GM23338 (cell line): ENCODE measurements at regions not wholly inside any gene's neighbourhood (a gene's known extent, or its start where the extent isn't known, plus 50 kb on each side); places are given as distances from the start of the nearest gene placed in this dataset.

Source experiments
- ATAC-seq: fragments of 200-7000 bp; cut with Tn5 transposase; 3 replicates; pipeline ENCODE4 v1.9.1; 2020
- DNase-seq: peaks from one replicate; pipeline ENCODE4 v3.0.0-alpha.2; 2015; ENCODE audit warnings: low spot score
- H2AFZ ChIP-seq: fragments of 200-600 bp; sonication (generic); 2 replicates; pipeline ENCODE4 v1.8.0; 2016; ENCODE audit warnings: antibody characterized with exemption, mild to moderate bottlenecking, moderate library complexity
- H3F3A ChIP-seq: fragments of 200-600 bp; sonication (generic); replicated peaks from 2 replicates; pipeline ENCODE4 v1.8.0; 2017; ENCODE audit warnings: antibody characterized with exemption, mixed run types, low read depth
- H3K27ac ChIP-seq: fragments of 200-600 bp; sonication (generic); 2 replicates; pipeline ENCODE4 v1.6.1; 2016; ENCODE audit warnings: low read depth
- H3K27me3 ChIP-seq: fragments of 200-600 bp; sonication (generic); 2 replicates; pipeline ENCODE4 v1.8.0; 2016; ENCODE audit warnings: mild to moderate bottlenecking, mixed run types, moderate library complexity; ENCODE audit not compliant: insufficient read depth
- H3K36me3 ChIP-seq: fragments of 200-600 bp; sonication (generic); 2 replicates; pipeline ENCODE4 v1.8.0; 2016; ENCODE audit warnings: mild to moderate bottlenecking; ENCODE audit not compliant: insufficient read depth
- H3K4me1 ChIP-seq: fragments of 200-600 bp; sonication (generic); 2 replicates; pipeline ENCODE4 v1.8.0; 2016; ENCODE audit warnings: mild to moderate bottlenecking, moderate library complexity; ENCODE audit not compliant: insufficient read depth
- H3K4me2 ChIP-seq: fragments of 200-600 bp; sonication (generic); 2 replicates; pipeline ENCODE4 v1.7.1; 2017; ENCODE audit warnings: mixed run types
- H3K4me3 ChIP-seq: fragments of 200-600 bp; sonication (generic); 2 replicates; pipeline ENCODE4 v1.6.1; 2016; ENCODE audit warnings: mixed run types
- H3K79me2 ChIP-seq: fragments of 200-600 bp; sonication (generic); replicated peaks from 2 replicates; pipeline ENCODE4 v1.8.0; 2017; ENCODE audit warnings: mild to moderate bottlenecking; ENCODE audit not compliant: insufficient read depth
- H3K9me2 ChIP-seq: fragments of 200-600 bp; sonication (generic); 2 replicates; pipeline ENCODE4 v1.8.0; 2017; ENCODE audit not compliant: insufficient read depth
- H4K20me1 ChIP-seq: fragments of 200-600 bp; sonication (generic); replicated peaks from 2 replicates; pipeline ENCODE4 v1.8.0; 2017; ENCODE audit warnings: mild to moderate bottlenecking; ENCODE audit not compliant: insufficient read depth
- H3K27ac Mint-ChIP-seq: 2 replicates; pipeline ENCODE4 v1.8.0; 2020; ENCODE audit warnings: inconsistent platforms, mild to moderate bottlenecking, moderate library complexity, mixed read lengths
- H3K27me3 Mint-ChIP-seq: 3 replicates; pipeline ENCODE4 v1.8.0; 2022; ENCODE audit warnings: low read depth, mild to moderate bottlenecking, moderate library complexity, mixed read lengths, inconsistent platforms; ENCODE audit not compliant: insufficient read depth, poor library complexity
- H3K36me3 Mint-ChIP-seq: 3 replicates; pipeline ENCODE4 v1.8.0; 2021; ENCODE audit warnings: low read depth, mild to moderate bottlenecking, inconsistent platforms, moderate library complexity, mixed read lengths
- H3K4me1 Mint-ChIP-seq: 3 replicates; pipeline ENCODE4 v1.8.0; 2020; ENCODE audit warnings: mild to moderate bottlenecking, inconsistent platforms, mixed read lengths
- H3K4me3 Mint-ChIP-seq: 3 replicates; pipeline ENCODE4 v1.8.0; 2021; ENCODE audit warnings: moderate library complexity, mild to moderate bottlenecking, inconsistent platforms, mixed read lengths
- H3K9me3 Mint-ChIP-seq: 3 replicates; pipeline ENCODE4 v1.8.0; 2020; ENCODE audit warnings: moderate library complexity, mild to moderate bottlenecking, inconsistent platforms, mixed read lengths
- CTCF ChIP-seq, 2 experiments: fragments of 200-600 bp in 1 of 2; sonication (generic) in 1 of 2; conservative IDR thresholded peaks; 2 replicates each; pipeline versions ENCODE4 v1.5.1 to v1.6.1; 2016 to 2017; ENCODE audit warnings: antibody characterized with exemption in 2 of 2, low read depth in 2 of 2, mild to moderate bottlenecking in 2 of 2, moderate library complexity in 1 of 2
- ETS1 ChIP-seq: IDR thresholded peaks from 2 replicates; pipeline ENCODE4 v1.6.1; 2016; ENCODE audit warnings: antibody characterized with exemption
- EZH2phosphoT487 ChIP-seq: fragments of 200-600 bp; sonication (generic); IDR thresholded peaks from one replicate; pipeline ENCODE4 v1.8.1; 2018; ENCODE audit warnings: antibody characterized with exemption; ENCODE audit not compliant: unreplicated experiment
- ZNF114 ChIP-seq: fragments of 250-450 bp; sonication (Bioruptor Pico); IDR thresholded peaks from 2 replicates; pipeline ENCODE4 v1.5.0; 2020; ENCODE audit warnings: mild to moderate bottlenecking, moderate library complexity
- ZNF331 ChIP-seq: fragments of 250-450 bp; sonication (Bioruptor Pico); IDR thresholded peaks from 2 replicates; pipeline ENCODE4 v1.5.0; 2020; ENCODE audit warnings: low read depth, mild to moderate bottlenecking, moderate library complexity

- Histone ChIP-seq H4K20me1 (no peaks in the 10 kb centered on the region), H3K4me2 (no peak overlapping the region), H3K79me2 (no peaks in the 10 kb centered on the region), H3K27me3 (no peaks in the 10 kb centered on the region), H3F3A (no peaks in the 10 kb centered on the region), H3K4me1 (peaks cover 21% of the 10 kb centered on the region), H3K9me2 (peaks cover 6% of the 10 kb centered on the region; the same call in 1 of the 2 replicates), H2AFZ (peak overlapping the region; percentile 52; the same call in 1 of the 2 replicates), H3K27ac (no peak overlapping the region), H3K36me3 (no peaks in the 10 kb centered on the region), H3K4me3 (no peak overlapping the region)
- H3K4me1 Mint-ChIP-seq = peaks cover 33% of the 10 kb centered on the region
- ATAC-seq (peak; percentile 97), DNase-seq (peak; percentile 90)
- peak; percentile 93 to 95 for TF ChIP-seq CTCF (conservative IDR thresholded peaks at IDR 0.05; ENCODE audit: low read depth in 2 of 2)
- no peak for TF ChIP-seq ETS1
- TF ChIP-seq ZNF114 = no peak
- no peak for TF ChIP-seq ZNF331 (CRISPR knock-in tag)
- H3K4me3 Mint-ChIP-seq = no peak overlapping the region
- peaks cover 1% of the 10 kb centered on the region for H3K27me3 Mint-ChIP-seq
- H3K36me3 Mint-ChIP-seq = peaks cover 7% of the 10 kb centered on the region; the same call in 1 of the 3 replicates
- H3K9me3 Mint-ChIP-seq = peaks cover 9% of the 10 kb centered on the region; the same call in 2 of the 3 replicates
- no peak overlapping the region for H3K27ac Mint-ChIP-seq
Measured at GRCh38 chr9:119968836-119969707, 599.8 kb upstream of the BRINP1 start.

GRCh38 chr9:119967867-119968535 is 598.8 kb upstream of the BRINP1 start:
- H3K9me3 Mint-ChIP-seq = peaks cover 9% of the 10 kb centered on the region; the same call in 2 of the 3 replicates
- no peak for ATAC-seq
- H3K4me2 ChIP-seq = no peak overlapping the region
- no peaks in the 10 kb centered on the region for H3K79me2 ChIP-seq
- peaks cover 7% of the 10 kb centered on the region for H3K27me3 Mint-ChIP-seq
- no peak overlapping the region for H2AFZ ChIP-seq
- peaks cover 37% of the 10 kb centered on the region for H3K4me1 Mint-ChIP-seq
- H3K4me3 ChIP-seq = no peak overlapping the region
- H3K27ac Mint-ChIP-seq = no peak overlapping the region
- no peak for DNase-seq
- H4K20me1 ChIP-seq = no peaks in the 10 kb centered on the region
- H3K4me3 Mint-ChIP-seq = no peak overlapping the region
- no peak for TF ChIP-seq EZH2phosphoT487
- H3K27me3 ChIP-seq = no peaks in the 10 kb centered on the region
- no peaks in the 10 kb centered on the region for H3K9me2 ChIP-seq
- peaks cover 24% of the 10 kb centered on the region for H3K4me1 ChIP-seq
- no peak overlapping the region for H3K27ac ChIP-seq
- no peaks in the 10 kb centered on the region for H3K36me3 ChIP-seq
- H3F3A ChIP-seq = 0 out of 2 replicates have a peak, but pooled peaks cover under 1% of the 10 kb centered on the region
- peaks cover 7% of the 10 kb centered on the region; the same call in 1 of the 3 replicates for H3K36me3 Mint-ChIP-seq
